Upper lobe of right lung (tissue), 1 donor: ENCODE measurements at regions not wholly inside any gene's neighbourhood (a gene's known extent, or its start where the extent isn't known, plus 50 kb on each side); places are given as distances from the start of the nearest gene placed in this dataset.

Experiments used
- ATAC-seq: fragments of 200-7000 bp; cut with Tn5 transposase; one replicate; pipeline ENCODE4 v1.9.1; 2020; ENCODE audit warnings: mild to moderate bottlenecking, moderate library complexity
- DNase-seq: peaks from one replicate; pipeline ENCODE4 v3.0.0-alpha.2; 2020
- H3K27ac ChIP-seq: fragments of 200-600 bp; one replicate; pipeline ENCODE4 v1.8.0; 2022
- H3K27me3 ChIP-seq: fragments of 200-600 bp; one replicate; pipeline ENCODE4 v1.8.0; 2022; ENCODE audit warnings: mild to moderate bottlenecking
- H3K36me3 ChIP-seq: fragments of 200-600 bp; one replicate; pipeline ENCODE4 v1.8.0; 2022
- H3K4me1 ChIP-seq: fragments of 200-600 bp; one replicate; pipeline ENCODE4 v1.8.0; 2022
- H3K4me3 ChIP-seq: fragments of 200-600 bp; one replicate; pipeline ENCODE4 v1.8.0; 2022; ENCODE audit warnings: mild to moderate bottlenecking
- H3K9me3 ChIP-seq: fragments of 200-600 bp; one replicate; pipeline ENCODE4 v1.8.0; 2022
- CTCF ChIP-seq: fragments of 200-600 bp; IDR thresholded peaks from one replicate; pipeline ENCODE4 v1.8.0; 2022; ENCODE audit warnings: antibody characterized with exemption
- intact Hi-C: fragments of 100-400 bp; cut with DNase I; formaldehyde crosslinking; loops from one replicate; pipeline ENCODE4 v1.11.0; 2022
- donor health status: DM: no; HTN: yes; CAD: no; lungs with severe emphysema.

- ATAC-seq: no peak
- intact Hi-C loops: no loop called here
- Histone ChIP-seq H3K27me3 (no peaks in the 10 kb centered on the region), H3K36me3 (no peaks in the 10 kb centered on the region), H3K27ac (no peak overlapping the region), H3K4me3 (no peak overlapping the region), H3K4me1 (no peaks in the 10 kb centered on the region), H3K9me3 (no peaks in the 10 kb centered on the region)
- no peak for DNase-seq
- no peak for TF ChIP-seq CTCF
Observed at GRCh38 chr12:17357396-17357795, 732.6 kb downstream of the RERGL start.

GRCh38 chr12:17352164-17352563 lies 737.8 kb downstream of the RERGL start:
- TF ChIP-seq CTCF: no peak
- DNase-seq (no peak), ATAC-seq (no peak)
- Histone ChIP-seq H3K36me3 (no peaks in the 10 kb centered on the region), H3K4me1 (no peaks in the 10 kb centered on the region), H3K27me3 (no peaks in the 10 kb centered on the region), H3K9me3 (no peaks in the 10 kb centered on the region), H3K4me3 (no peak overlapping the region), H3K27ac (no peak overlapping the region)
- intact Hi-C loops: no loop called here

- ATAC-seq: no peak
- Histone ChIP-seq H3K36me3 (no peaks in the 10 kb centered on the region), H3K9me3 (no peaks in the 10 kb centered on the region), H3K27ac (no peak overlapping the region), H3K27me3 (no peaks in the 10 kb centered on the region), H3K4me3 (no peak overlapping the region), H3K4me1 (no peaks in the 10 kb centered on the region)
- no peak for TF ChIP-seq CTCF
- DNase-seq: no peak
- intact Hi-C loops: no loop called here
Observed at GRCh38 chr12:17348311-17348710, 741.7 kb downstream of the RERGL start.

GRCh38 chr12:17344649-17345048 lies 738.7 kb upstream of the LMO3 start:
- intact Hi-C loops: no loop called here
- TF ChIP-seq CTCF: no peak
- H3K9me3 ChIP-seq: no peaks in the 10 kb centered on the region
- H3K4me3 ChIP-seq: no peak overlapping the region
- no peak for DNase-seq
- no peaks in the 10 kb centered on the region for H3K4me1 ChIP-seq
- no peaks in the 10 kb centered on the region for H3K27me3 ChIP-seq
- no peak overlapping the region for H3K27ac ChIP-seq
- ATAC-seq: no peak
- H3K36me3 ChIP-seq: no peaks in the 10 kb centered on the region

- intact Hi-C loops: no loop called here
- H3K9me3 ChIP-seq: no peaks in the 10 kb centered on the region
- no peak overlapping the region for H3K4me3 ChIP-seq
- DNase-seq (no peak), ATAC-seq (no peak)
- no peaks in the 10 kb centered on the region for H3K27me3 ChIP-seq
- no peak overlapping the region for H3K27ac ChIP-seq
- no peak for TF ChIP-seq CTCF
- no peaks in the 10 kb centered on the region for H3K4me1 ChIP-seq
- no peaks in the 10 kb centered on the region for H3K36me3 ChIP-seq
Observed at GRCh38 chr12:17342381-17342961, 736.5 kb upstream of the LMO3 start.

- H3K27ac ChIP-seq: no peak overlapping the region
- intact Hi-C loops: no loop called here
- TF ChIP-seq CTCF: no peak
- H3K4me1 ChIP-seq: no peaks in the 10 kb centered on the region
- ATAC-seq: no peak
- no peak overlapping the region for H3K4me3 ChIP-seq
- H3K9me3 ChIP-seq: no peaks in the 10 kb centered on the region
- H3K36me3 ChIP-seq: no peaks in the 10 kb centered on the region
- H3K27me3 ChIP-seq: no peaks in the 10 kb centered on the region
- DNase-seq: no peak
Observed at GRCh38 chr12:17335487-17335886, 729.5 kb upstream of the LMO3 start.
